NCI-H460 (cell line): ENCODE measurements at regions not wholly inside any gene's neighbourhood (a gene's known extent, or its start where the extent isn't known, plus 50 kb on each side); places are given as distances from the start of the nearest gene placed in this dataset.
"Not testable (repeated sequence)": the region's sequence is repeated elsewhere in the genome, so short reads cannot be mapped to it uniquely, and the experiment has no call there.

Source experiments
- DNase-seq: peaks from one replicate; pipeline ENCODE4 v3.0.0-alpha.2; 2016; ENCODE audit warnings: low read depth; ENCODE audit errors: extremely low read depth

GRCh38 chr6:58067867-58068548 lies 750.6 kb downstream of the PRIM2 start:
- not testable (repeated sequence) for DNase-seq

- DNase-seq, result no peak
Measured at GRCh38 chr6:58073263-58073662, 755.8 kb downstream of the PRIM2 start.

- DNase-seq, result not testable (repeated sequence)
Measured at GRCh38 chr6:58090067-58090466, 772.6 kb downstream of the PRIM2 start.

- not testable (repeated sequence) for DNase-seq
Measured at GRCh38 chr6:58097251-58097650, 779.8 kb downstream of the PRIM2 start.

- DNase-seq, result no peak
Measured at GRCh38 chr6:58113960-58114359, 796.5 kb downstream of the PRIM2 start.

DNA sequence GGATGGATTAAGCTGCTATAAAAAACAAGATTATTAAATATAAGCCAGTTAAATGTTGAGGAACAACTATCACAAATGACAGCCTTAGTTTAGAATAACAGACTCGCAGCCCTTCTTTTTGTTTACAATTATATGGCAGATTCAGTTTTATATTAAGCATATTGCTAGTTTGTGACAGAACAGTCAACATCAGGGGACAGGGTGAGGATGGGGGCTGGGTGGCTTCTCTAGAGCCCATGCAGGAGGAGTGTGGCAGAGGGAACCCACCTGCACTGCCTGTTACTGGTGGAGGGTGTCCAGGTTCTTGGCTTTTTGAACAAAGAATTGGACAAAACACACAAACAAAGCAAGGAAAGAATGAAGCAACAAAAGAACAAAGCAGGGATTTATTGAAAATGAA lies 799.7 kb downstream of the PRIM2 start:
- DNase-seq, result not testable (repeated sequence)

DNA sequence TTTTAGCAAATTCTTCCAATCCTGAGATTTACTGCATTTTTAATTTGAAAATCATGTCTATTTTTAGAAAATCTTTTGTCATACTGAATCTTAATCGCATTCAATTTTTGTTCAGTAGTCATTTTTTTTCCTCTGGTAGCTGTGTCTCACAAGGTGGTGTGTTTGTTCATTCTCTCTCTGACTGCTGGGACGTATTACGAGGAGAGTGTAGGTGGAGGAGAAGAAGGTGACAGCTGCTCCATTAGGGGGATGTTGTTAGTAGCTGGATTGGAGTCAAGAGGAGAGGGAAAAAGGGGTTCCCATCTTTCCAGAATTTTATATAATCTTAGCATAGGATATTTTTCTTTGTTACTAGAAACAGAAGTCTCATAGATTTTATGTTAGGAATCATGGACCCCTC lies 804.2 kb downstream of the PRIM2 start:
- not testable (repeated sequence) for DNase-seq

DNA sequence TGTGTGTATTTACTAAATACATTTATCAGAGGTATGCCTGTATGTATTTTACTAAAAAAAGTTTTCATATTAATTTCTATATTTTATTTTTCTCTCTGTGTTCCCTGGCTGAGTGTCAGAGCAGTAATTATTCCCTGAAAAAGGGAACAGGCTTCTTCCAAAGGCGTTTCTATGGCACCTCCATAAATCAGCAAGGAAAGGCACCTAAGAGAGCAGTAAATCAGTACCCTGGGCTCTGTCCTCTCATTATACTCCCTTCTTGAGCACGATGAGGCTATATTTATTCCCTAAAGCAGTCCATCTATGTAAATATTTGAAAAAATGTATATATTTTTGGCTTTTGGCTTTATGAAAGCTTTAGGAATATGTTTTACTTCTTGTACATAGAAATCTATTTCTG lies 806.3 kb downstream of the PRIM2 start:
- not testable (repeated sequence) for DNase-seq

- not testable (repeated sequence) for DNase-seq
Measured at GRCh38 chr6:58128549-58128948, 811.1 kb downstream of the PRIM2 start.

DNA sequence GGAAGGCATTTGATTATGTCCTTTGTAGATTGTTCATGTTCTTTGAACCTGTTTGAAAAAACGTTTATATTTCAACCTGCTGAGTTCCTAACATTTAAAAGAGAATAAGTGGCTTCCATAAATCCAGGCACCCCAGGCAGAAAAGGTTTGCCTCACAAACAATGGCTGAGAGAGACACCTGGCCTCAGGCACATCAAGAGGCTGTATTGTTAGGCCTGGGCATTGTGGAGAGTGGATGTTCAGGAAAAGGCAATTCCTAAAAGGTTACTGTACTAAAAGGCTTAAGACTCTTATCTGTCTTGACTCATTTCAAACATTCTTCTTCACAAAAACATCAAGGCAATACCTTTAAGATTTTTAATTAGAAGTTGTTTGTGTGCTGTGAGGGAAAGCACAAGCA lies 811.7 kb downstream of the PRIM2 start:
- not testable (repeated sequence) for DNase-seq

- not testable (repeated sequence) for DNase-seq
Measured at GRCh38 chr6:58139746-58140145, 822.3 kb downstream of the PRIM2 start.

- DNase-seq, result not testable (repeated sequence)
Measured at GRCh38 chr6:58171025-58171424, 853.6 kb downstream of the PRIM2 start.

DNA sequence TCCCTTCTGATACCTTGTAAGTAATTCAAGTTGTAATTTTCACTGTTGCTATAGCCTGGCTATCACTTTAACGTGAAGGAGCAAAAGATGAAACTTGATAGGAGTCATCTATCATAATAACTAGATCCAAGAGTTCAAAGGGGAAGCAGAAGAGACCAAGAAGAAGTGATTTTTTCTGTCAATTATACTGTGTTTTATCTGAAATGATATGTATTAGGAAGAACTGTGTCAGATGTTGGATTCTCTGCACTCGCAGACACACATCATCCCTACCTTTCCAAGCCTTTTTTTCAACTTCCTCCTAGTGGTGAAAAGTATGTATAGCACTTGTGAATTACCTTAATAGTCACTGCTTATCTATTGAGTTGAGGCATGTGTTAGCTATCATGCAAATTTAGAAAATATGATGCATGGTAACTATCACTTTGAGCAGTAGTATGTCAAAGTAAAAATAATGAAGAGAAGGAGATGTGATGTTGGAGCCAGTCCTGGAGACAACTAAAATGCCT lies 864.2 kb downstream of the PRIM2 start:
- DNase-seq, result not testable (repeated sequence)

DNA sequence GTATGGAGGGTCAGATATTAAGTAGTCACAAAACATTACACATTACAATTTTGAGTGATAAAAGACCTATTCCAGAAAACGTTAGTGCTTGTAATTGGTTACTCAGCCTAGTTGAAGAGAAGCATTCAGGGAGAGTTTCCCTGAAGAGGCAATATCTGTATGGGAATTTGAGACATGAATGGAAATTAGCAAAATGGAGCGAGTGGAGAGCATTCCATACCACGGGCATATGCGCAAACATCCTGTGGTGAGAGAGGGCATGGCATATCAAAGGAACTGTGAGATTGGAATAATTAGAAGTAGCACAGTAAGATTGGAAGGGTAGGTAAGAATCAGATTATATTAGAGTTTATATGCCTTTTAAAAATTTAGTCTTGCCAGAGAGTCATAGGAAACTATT lies 867.9 kb downstream of the PRIM2 start:
- DNase-seq, result not testable (repeated sequence)

- not testable (repeated sequence) for DNase-seq
Measured at GRCh38 chr6:58193209-58193608, 875.8 kb downstream of the PRIM2 start.

DNA sequence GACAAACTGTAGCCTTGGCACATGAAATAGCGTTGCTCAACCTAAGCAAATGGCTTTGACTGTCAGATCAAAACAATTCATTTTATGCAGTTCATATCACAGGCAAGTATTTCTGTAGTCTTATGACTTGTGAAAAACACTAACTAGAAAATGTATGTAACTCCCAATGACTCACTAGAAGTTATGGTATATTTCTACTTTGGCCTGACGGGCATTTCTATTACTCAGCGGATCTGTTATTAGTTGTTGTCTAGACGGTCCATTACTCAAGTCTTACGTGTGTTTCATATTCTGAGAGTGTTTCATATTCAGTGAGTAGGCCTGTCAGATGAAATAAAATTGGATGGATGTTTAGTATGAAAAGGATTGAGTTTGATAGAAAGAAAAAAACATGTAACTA lies 880.9 kb downstream of the PRIM2 start:
- DNase-seq, result no peak

DNA sequence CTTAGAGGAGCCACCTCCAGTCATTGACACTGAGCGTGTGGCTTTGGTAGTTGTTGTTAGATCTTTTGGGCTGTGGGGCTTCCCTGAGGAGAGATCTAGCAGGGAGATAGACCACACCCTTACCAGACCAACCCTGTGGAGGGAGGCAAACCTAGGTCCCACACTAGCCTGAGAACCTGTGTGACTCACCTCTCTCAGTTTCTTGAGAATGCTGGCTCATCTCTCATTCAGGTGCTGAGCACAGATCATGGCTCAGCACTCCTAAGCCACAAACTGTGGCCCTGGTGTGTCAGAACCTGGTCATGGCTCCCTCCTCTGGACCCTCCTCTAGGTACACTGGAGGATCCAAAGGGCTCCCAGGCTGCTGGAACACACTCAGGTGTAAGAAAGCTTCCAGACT lies 919.7 kb downstream of the PRIM2 start:
- not testable (repeated sequence) for DNase-seq

DNA sequence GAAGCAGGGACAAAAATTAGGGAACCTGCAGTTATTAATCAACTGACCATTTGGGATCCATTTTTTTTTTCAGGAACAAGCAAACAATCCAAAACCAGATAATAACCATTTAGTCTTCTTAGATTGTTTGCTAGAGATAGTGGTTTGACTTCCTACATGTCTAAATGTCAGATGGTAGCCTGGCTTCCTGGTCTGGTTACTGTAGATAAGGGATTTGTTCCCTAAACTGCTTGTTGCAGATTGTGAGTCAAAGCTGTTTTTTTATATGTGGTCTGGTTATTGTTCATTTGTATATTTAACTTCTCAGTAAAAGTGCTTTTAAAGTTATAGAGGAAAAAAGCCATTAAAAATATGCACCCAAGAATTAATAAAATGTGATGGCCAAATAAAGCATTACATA lies 921.0 kb downstream of the PRIM2 start:
- DNase-seq, result not testable (repeated sequence)

- DNase-seq, result not testable (repeated sequence)
Measured at GRCh38 chr6:58257625-58258024, 940.2 kb downstream of the PRIM2 start.

GRCh38 chr6:58290177-58290576 lies 972.7 kb downstream of the PRIM2 start:
- no peak for DNase-seq

DNA sequence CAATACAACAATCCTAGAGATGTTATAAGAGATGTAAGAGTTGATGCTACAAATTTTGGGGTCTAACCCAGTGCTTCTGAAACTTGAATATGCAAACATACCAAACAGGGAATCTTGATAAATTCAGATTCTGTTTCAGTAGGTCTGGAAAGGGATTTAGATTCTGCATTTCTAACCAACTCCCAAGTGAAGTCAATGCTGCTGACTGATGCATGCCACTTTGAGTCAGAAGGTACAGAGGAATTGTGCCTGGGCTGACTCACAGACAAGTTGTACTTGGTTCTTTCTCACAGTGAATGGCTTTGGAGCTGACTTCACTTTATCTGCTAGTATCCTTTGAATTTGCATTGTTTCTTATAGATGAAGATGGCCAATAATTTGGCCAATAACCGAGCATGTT lies 973.9 kb downstream of the PRIM2 start:
- not testable (repeated sequence) for DNase-seq

DNA sequence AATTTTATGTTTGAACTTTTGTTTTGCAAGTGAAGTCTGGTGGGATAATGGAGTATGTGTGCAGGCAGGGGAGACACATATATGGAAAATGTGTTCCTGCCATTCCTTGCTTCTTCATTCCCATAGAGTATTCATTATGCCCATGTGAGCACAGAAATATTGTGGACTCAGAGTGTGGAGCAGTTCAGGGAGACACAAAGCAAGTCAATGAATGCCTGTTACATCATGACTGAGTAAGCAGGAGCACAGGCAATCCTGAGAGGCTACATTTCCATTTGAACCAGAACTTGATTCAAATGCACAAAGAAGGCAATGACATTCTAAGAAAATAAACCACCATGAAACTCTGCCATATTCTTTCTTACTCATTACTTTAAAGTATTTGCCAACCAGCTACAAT lies 990.5 kb downstream of the PRIM2 start:
- not testable (repeated sequence) for DNase-seq

DNA sequence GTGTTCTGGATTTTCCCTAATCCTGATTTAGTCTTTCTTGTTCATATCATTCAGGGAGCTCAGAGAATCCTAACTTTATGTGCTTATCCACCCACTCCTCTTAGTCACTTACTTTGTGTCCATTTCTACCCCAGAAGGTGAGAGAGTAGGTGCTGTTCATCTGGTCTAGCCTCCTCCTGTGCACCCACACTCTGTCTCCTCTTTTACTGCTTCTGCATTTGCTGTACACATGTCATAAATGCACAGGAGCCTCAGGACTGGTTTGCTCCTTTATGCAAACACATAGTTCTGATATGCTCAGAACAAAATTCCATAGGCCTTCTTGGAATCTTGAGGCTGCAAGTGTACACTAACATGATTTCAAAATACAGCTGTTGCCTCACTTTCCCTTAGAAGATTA lies 1014.7 kb downstream of the PRIM2 start:
- DNase-seq, result not testable (repeated sequence)
